ENCODE measurements at regions not wholly inside any gene's neighbourhood (a gene's known extent, or its start where the extent isn't known, plus 50 kb on each side); places are given as distances from the start of the nearest gene placed in this dataset.
"Not testable (repeated sequence)": the region's sequence is repeated elsewhere in the genome, so short reads cannot be mapped to it uniquely, and the experiment has no call there.

GRCh38 chr2:16227811-16228462 lies 287.6 kb downstream of the MYCN start:
- no peak for DNase-seq

GRCh38 chr2:16226943-16227664 lies 286.8 kb downstream of the MYCN start:
- DNase-seq = no peak

- no peak for DNase-seq
Observed at GRCh38 chr2:16226381-16226780, 286.0 kb downstream of the MYCN start.

GRCh38 chr2:16225545-16225944 lies 285.2 kb downstream of the MYCN start:
- DNase-seq = no peak

GRCh38 chr2:16225071-16225470 lies 284.7 kb downstream of the MYCN start:
- DNase-seq = no peak

- no peak for DNase-seq
Observed at GRCh38 chr2:16224298-16225045, 284.1 kb downstream of the MYCN start.

GRCh38 chr2:16223841-16224177 lies 283.5 kb downstream of the MYCN start:
- DNase-seq = no peak

- no peak for DNase-seq
Observed at GRCh38 chr2:16223161-16223840, 283.0 kb downstream of the MYCN start.

GRCh38 chr2:16222326-16222725 lies 282.0 kb downstream of the MYCN start:
- DNase-seq = no peak

- DNase-seq = no peak
Observed at GRCh38 chr2:16221461-16222010, 281.2 kb downstream of the MYCN start.

GRCh38 chr2:16219292-16219975 lies 279.1 kb downstream of the MYCN start:
- no peak for DNase-seq

GRCh38 chr2:16218625-16219024 lies 278.3 kb downstream of the MYCN start:
- DNase-seq = no peak

- no peak for DNase-seq
Observed at GRCh38 chr2:16218161-16218560, 277.8 kb downstream of the MYCN start.

GRCh38 chr2:16217741-16218140 lies 277.4 kb downstream of the MYCN start:
- not testable (repeated sequence) for DNase-seq

GRCh38 chr2:16217291-16217690 lies 276.9 kb downstream of the MYCN start:
- no peak for DNase-seq

- no peak for DNase-seq
Observed at GRCh38 chr2:16216558-16216945, 276.2 kb downstream of the MYCN start.

GRCh38 chr2:16215902-16216557 lies 275.7 kb downstream of the MYCN start:
- DNase-seq = no peak

- no peak for DNase-seq
Observed at GRCh38 chr2:16214861-16215260, 274.5 kb downstream of the MYCN start.

GRCh38 chr2:16214391-16214790 lies 274.0 kb downstream of the MYCN start:
- no peak for DNase-seq

GRCh38 chr2:16212321-16212720 lies 272.0 kb downstream of the MYCN start:
- DNase-seq = no peak

- DNase-seq = no peak
Observed at GRCh38 chr2:16211341-16211740, 271.0 kb downstream of the MYCN start.

- DNase-seq = no peak
Observed at GRCh38 chr2:16210841-16211240, 270.5 kb downstream of the MYCN start.

All from GOT3 (cell line).